Panc1 (cell line): ENCODE measurements at regions not wholly inside any gene's neighbourhood (a gene's known extent, or its start where the extent isn't known, plus 50 kb on each side); places are given as distances from the start of the nearest gene placed in this dataset.
"Not testable (repeated sequence)": the region's sequence is repeated elsewhere in the genome, so short reads cannot be mapped to it uniquely, and the experiment has no call there.

ENCODE experiments used
- POLR2AphosphoS5 ChIP-seq: IDR thresholded peaks from 2 replicates; pipeline ENCODE4 v1.6.1; 2012; ENCODE audit warnings: mild to moderate bottlenecking, low read depth, low read length, moderate library complexity
- REST ChIP-seq, 2 experiments: IDR thresholded peaks; 2 replicates each; pipeline ENCODE4 v1.6.1; 2011 to 2012; ENCODE audit warnings: low read depth in 2 of 2, control low read depth in 1 of 2, low read length in 1 of 2, mild to moderate bottlenecking in 1 of 2, moderate library complexity in 1 of 2; ENCODE audit not compliant: insufficient read depth in 1 of 2
- SIN3A ChIP-seq: IDR thresholded peaks from 2 replicates; pipeline ENCODE4 v1.6.1; 2012; ENCODE audit warnings: low read depth, mild to moderate bottlenecking, low read length, moderate library complexity, borderline replicate concordance; ENCODE audit not compliant: insufficient read depth
- TCF7L2 ChIP-seq: IDR thresholded peaks from 2 replicates; pipeline ENCODE4 v1.6.1; 2011; ENCODE audit warnings: mild to moderate bottlenecking, low read depth, low read length, inconsistent platforms
- TF ChIP-seq, protein P1 (sequence below): fragments of 450-650 bp; IDR thresholded peaks from 2 replicates; pipeline ENCODE4 v1.5.1; 2017; ENCODE audit warnings: mild to moderate bottlenecking

GRCh38 chr14:25370057-25370456 is 320.1 kb upstream of the STXBP6 start:
- TF ChIP-seq SIN3A; REST (IDR thresholded peaks at IDR 0.05; ENCODE audit: insufficient read depth in 1 of 2, low read depth in 2 of 2, low read length in 1 of 2); POLR2AphosphoS5; TCF7L2: not testable (repeated sequence)
- TF ChIP-seq, protein P1, sequence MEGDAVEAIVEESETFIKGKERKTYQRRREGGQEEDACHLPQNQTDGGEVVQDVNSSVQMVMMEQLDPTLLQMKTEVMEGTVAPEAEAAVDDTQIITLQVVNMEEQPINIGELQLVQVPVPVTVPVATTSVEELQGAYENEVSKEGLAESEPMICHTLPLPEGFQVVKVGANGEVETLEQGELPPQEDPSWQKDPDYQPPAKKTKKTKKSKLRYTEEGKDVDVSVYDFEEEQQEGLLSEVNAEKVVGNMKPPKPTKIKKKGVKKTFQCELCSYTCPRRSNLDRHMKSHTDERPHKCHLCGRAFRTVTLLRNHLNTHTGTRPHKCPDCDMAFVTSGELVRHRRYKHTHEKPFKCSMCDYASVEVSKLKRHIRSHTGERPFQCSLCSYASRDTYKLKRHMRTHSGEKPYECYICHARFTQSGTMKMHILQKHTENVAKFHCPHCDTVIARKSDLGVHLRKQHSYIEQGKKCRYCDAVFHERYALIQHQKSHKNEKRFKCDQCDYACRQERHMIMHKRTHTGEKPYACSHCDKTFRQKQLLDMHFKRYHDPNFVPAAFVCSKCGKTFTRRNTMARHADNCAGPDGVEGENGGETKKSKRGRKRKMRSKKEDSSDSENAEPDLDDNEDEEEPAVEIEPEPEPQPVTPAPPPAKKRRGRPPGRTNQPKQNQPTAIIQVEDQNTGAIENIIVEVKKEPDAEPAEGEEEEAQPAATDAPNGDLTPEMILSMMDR = not testable (repeated sequence)
